GM21619 (cell line): ENCODE measurements at regions not wholly inside any gene's neighbourhood (a gene's known extent, or its start where the extent isn't known, plus 50 kb on each side); places are given as distances from the start of the nearest gene placed in this dataset.
"Not testable (repeated sequence)": the region's sequence is repeated elsewhere in the genome, so short reads cannot be mapped to it uniquely, and the experiment has no call there.

ENCODE experiments used
- ATAC-seq: cut with Tn5 transposase; IDR thresholded peaks from one replicate; pipeline ENCODE4 v1.9.1; 2021; ENCODE audit not compliant: unreplicated experiment

GRCh38 chr10:28387140-28387539 lies 84.3 kb upstream of the MPP7 start:
- no peak for ATAC-seq

DNA sequence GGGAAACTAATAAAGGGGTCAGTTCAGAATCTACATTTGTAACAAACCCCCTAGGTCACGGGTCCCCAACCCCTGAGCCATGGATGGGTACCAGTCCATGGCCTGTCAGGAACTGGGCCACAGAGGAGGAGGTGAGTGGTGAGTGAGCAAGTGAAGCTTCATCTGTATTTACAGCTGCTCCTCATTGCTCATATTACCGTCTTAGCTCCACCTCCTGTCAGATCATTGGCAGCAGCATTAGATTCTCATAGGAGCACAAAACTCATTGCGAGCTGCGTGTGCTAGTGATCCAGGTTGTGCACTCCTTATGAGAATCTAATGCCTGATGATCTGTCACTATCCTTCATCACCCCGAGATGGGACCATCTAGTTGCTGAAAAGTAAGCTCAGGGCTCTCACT lies 88.4 kb upstream of the MPP7 start:
- no peak for ATAC-seq

GRCh38 chr10:28393956-28394568 lies 91.2 kb upstream of the MPP7 start:
- ATAC-seq, result peak; percentile 71

DNA sequence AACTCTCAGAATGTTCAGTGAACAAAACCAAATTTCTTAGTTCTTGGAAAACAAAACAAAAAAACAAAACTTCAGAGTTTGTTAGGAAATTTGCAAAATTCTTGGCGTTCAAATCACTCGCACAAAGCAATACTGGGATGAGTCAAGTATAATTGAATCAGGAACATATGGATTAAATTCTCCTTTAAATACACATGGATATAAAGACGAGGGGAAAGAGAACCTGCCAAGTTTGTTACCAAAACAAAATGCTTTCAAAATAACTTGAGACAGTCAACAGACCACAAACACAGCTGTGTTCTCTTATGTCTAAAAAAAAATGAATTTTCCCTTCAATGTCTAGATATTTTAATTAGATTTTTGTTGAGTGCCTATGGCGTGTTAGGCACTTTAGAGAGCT lies 93.5 kb upstream of the MPP7 start:
- no peak for ATAC-seq

GRCh38 chr10:28397229-28397628 lies 94.4 kb upstream of the MPP7 start:
- no peak for ATAC-seq

- ATAC-seq, result no peak
Measured at GRCh38 chr10:28400176-28400575, 97.3 kb upstream of the MPP7 start.

DNA sequence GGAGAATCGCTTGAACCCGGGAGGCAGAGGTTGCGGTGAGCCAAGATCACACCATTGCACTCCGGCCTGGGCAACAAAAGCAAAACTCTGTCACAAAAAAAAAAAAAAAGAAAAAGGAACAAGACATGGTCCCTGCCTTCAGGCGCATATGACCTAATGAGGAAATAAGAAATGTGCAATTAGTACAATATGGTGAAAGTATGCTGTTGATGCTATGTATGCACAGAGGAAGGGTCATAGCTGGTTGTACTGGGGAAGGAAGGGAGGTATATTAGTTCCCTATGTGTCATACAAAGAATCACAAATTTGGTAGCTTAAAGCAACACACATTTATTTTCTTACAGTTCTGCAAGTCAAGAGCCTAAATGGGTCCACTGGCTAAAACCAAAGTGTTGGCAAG lies 97.8 kb upstream of the MPP7 start:
- no peak for ATAC-seq

DNA sequence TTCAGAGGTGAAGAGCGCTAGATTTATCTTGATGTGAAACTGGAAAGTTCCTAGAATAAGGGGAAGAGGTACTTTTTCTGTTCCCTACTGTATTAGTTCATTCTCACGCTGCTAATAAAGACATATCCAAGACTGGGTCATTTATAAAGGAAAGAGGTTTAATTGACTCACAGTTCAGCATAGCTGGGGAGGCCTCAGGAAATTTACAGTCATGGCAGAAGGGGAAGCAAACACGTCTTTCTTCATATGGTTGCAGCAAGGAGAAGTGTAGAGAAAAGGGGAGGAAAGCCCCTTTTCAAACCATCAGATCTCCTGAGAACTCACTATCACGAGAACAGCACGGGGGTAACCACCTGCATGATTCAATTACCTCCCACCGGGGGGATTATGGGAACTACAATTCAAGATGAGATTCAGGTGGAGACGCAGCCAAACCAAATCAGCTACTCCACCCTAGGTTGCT lies 99.8 kb upstream of the MPP7 start:
- not testable (repeated sequence) for ATAC-seq

DNA sequence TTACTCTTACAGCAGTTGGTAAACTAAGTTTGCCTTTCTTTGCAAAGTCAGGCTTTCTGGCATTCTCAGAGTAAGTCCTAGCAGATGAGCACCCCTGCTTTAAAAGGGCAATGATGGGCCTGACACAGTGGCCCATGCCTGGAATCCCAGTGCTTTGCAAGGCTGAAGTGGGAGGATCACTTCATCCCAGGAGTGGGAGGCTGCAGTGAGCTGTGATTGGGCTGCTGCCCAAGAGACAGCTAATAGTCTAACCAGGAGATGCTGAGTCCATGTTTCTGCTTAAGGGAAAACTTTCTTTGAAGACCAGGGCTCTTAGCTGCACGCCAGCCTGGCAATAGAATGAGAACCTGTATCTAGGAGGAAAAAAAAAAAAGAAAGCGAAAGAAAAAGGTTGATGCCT lies 100.2 kb upstream of the MPP7 start:
- no peak for ATAC-seq

DNA sequence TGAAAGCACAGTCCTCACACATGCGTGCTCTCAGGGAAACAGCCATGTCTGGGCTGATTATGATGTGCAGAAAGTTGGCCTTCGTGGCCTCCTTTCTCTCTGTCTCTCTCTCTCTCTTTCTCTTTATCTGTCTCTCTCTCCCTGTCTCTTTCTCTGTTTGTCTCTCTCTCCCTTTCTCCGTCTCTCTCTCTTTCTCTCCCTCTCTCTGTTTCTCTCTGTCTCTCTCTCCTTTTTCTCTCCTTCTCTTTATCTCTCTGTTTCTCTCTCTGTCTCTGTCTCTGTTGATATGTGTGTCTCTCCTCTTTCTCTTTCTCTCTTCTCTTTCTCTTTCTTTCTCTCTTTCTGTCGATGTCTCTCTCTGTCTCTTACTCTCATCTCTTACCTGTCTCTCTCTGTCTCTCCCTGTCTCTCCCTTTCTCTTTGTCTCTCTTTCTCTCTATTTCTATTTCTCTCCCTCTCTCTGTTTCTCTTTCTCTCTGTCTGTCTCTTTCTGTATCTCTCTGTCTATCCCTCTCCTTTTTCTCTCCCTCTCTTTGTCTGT lies 105.4 kb upstream of the MPP7 start:
- no peak for ATAC-seq

- no peak for ATAC-seq
Measured at GRCh38 chr10:28410420-28411135, 107.7 kb upstream of the MPP7 start.

DNA sequence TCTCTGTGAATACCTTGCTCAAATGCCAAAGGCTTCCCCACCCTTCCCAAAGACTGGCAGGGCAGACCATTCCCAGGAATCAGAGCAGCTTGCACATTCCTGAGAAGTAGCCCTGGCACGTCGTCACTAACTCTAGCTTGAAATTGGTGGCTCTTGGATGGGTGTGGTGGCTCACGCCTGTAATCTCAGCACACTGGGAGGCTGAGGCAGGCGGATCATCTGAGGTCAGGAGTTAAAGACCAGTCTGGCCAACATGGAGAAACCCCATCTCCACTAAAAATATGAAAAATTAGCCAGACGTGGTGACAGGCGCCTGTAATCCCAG lies 108.2 kb upstream of the MPP7 start:
- no peak for ATAC-seq

GRCh38 chr10:28411648-28412047 lies 108.8 kb upstream of the MPP7 start:
- peak; percentile 81 for ATAC-seq

DNA sequence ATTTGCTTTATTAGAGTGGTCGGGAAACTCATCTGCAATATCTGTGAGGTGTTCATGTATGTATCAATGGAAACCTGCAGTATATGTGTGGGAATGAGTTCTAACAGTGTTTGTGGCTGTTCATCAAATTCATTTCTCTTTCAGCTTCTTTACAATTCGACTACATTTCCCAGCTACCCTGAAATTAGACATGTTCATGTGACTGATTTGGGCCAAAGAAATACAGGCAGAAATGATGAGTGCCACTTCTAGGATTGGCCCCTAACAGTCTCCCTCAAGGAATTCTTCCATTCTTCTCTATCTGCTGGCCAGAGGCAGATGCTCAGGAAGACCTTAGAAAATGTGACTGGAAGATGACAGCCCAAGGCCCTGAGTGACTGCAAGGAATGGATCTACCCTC lies 114.8 kb upstream of the WAC start:
- ATAC-seq, result no peak

DNA sequence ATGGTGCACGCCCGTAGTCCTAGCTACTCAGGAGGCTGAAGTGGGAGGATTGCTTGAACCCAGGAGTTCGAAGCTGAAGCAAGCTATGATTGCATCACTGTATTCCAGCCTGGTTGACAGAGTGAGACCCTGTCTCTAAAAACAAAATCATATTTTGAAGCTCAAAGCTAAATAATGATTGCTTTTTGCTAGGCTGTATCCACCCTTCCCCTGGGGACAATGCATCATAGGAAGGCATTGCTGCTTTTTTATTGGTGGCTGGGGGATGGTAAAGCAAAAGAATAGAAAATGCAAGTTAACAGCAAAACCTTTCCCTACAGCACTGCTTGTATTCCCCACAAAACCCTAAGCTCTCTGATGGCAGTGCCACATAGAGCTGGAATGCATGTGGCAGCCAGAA lies 107.5 kb upstream of the WAC start:
- no peak for ATAC-seq

- no peak for ATAC-seq
Measured at GRCh38 chr10:28426392-28427159, 106.3 kb upstream of the WAC start.

DNA sequence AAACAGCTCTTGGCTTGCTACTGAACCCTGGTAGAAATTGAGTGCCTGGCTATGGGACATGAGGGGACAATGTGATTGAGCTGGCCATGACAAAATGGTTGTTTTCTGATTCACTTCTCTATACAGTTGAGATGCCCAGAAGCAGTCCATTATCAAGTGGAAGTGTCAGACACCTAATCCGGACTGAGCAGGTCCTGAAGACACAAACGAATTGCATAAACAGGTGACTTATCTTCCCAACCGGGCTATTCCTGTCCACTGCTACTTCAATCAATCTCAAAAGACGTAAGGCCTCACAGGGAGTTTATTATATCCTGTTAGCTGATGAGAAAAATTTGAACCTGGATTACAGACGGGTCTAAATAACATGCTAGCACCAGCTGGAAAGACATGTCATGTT lies 105.5 kb upstream of the WAC start:
- no peak for ATAC-seq

DNA sequence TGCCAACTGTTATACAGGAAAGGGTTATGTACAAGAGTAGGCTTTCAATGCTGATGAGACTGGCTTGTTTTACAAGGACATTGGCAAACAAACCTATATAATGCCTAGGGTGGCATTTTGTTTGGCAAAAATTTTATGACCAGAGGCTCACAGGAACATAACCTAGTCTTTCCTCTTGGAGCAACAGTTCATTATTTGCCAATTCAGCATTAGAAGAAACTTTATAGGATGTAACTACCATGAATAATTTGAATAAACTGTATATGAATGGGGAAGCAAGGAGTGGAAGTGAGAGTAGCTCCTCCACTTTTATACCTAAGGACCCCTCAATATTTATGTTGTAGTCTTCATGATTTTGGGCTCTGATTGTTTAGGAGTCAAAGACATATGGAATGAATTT lies 103.9 kb upstream of the WAC start:
- no peak for ATAC-seq

- ATAC-seq, result no peak
Measured at GRCh38 chr10:28429573-28430216, 103.2 kb upstream of the WAC start.

- no peak for ATAC-seq
Measured at GRCh38 chr10:28431139-28431538, 101.8 kb upstream of the WAC start.

DNA sequence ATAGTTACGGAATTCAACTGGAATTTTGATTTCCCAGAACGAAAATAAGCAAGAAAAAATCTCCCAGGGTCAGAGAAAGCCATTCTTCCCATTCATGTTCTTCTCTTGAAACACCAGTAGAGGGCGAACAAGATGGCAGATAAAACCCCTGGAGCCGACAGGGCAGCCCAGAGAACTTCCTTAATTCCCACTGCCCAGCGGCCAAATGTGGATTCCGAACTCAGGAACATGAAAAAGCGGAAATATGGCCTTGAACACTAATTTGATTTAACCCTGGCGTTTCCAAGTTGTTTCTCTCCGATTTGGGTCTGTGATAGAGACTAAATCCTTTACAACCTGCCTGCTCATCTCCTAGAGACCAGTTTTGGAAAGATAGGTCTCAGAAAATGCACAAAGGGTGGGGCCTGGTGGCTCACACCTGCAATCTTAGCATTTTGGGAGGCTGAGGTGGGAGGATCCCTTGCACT lies 100.7 kb upstream of the WAC start:
- ATAC-seq, result peak; percentile 75
